B cell (primary cell): ENCODE measurements at regions not wholly inside any gene's neighbourhood (a gene's known extent, or its start where the extent isn't known, plus 50 kb on each side); places are given as distances from the start of the nearest gene placed in this dataset.

Experiments used
- EZH2 ChIP-seq: IDR thresholded peaks from 2 replicates; pipeline ENCODE4 v1.6.1; 2012; ENCODE audit warnings: borderline replicate concordance, low read depth, mild to moderate bottlenecking, moderate library complexity, low read length; ENCODE audit not compliant: insufficient read depth, poor library complexity, severe bottlenecking
- TF ChIP-seq, protein P1 (sequence below): fragments of 200-600 bp; IDR thresholded peaks from one replicate; pipeline ENCODE4 v1.8.0; 2022; ENCODE audit warnings: antibody characterized with exemption, mild to moderate bottlenecking

DNA sequence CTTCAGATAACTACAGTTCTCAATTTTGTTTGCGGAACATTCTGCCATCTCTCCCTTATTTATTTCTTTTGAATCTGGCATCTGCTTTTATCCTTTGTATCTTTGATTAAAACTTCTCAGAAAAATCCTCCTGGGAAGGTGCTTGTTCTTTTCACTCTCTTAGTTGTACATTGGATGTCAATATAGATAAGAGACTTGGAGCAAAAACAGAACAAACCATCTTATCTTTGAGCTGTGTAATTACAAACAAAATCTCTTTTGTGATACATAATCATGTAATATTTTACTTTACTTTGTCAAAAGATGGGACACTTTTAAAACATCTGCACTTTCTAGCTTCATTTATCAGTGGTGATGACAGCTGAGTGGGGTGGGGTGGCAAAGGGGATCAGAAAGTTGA lies 307.2 kb upstream of the LYPLAL1 start:
- TF ChIP-seq, protein P1, sequence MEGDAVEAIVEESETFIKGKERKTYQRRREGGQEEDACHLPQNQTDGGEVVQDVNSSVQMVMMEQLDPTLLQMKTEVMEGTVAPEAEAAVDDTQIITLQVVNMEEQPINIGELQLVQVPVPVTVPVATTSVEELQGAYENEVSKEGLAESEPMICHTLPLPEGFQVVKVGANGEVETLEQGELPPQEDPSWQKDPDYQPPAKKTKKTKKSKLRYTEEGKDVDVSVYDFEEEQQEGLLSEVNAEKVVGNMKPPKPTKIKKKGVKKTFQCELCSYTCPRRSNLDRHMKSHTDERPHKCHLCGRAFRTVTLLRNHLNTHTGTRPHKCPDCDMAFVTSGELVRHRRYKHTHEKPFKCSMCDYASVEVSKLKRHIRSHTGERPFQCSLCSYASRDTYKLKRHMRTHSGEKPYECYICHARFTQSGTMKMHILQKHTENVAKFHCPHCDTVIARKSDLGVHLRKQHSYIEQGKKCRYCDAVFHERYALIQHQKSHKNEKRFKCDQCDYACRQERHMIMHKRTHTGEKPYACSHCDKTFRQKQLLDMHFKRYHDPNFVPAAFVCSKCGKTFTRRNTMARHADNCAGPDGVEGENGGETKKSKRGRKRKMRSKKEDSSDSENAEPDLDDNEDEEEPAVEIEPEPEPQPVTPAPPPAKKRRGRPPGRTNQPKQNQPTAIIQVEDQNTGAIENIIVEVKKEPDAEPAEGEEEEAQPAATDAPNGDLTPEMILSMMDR = no peak
- TF ChIP-seq EZH2 = no peak
